ENCODE measurements at regions not wholly inside any gene's neighbourhood (a gene's known extent, or its start where the extent isn't known, plus 50 kb on each side); places are given as distances from the start of the nearest gene placed in this dataset.
"Not testable (repeated sequence)": the region's sequence is repeated elsewhere in the genome, so short reads cannot be mapped to it uniquely, and the experiment has no call there.

DNA sequence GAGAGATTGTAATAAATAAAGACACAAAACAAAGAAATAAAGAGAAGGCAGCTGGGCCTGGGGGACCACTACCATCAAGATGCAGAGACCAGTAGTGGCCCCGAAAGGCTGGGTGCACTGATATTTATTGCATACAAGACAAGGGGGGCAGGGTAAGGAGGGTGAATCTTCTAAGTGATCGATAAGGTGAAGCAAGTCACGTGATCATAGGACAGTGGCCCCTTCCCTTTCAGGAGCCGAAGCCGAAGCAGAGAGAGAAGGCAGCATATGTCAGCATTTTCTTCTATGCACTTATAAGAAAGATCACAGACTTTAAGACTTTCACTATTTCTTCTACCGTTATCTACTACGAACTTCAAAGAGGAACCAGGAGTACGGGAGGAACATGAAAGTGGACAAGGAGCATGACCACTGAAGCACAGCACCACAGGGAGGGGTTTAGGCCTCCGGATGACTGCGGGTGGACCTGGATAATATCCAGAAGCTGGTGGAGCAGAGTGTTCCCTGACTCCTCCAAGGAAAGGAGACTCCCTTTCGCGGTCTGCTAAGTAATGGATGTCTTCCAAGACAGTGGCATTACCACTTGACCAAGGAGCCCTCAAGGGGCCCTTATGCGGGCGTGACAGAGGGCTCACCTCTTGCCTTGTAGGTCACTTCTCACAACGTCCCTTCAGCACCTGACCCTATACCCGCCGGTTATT, 126.4 kb downstream of the RBM46 start:
- not testable (repeated sequence) for H3K4me1 Mint-ChIP-seq (ENCODE audit: low read depth in 2 of 2)

DNA sequence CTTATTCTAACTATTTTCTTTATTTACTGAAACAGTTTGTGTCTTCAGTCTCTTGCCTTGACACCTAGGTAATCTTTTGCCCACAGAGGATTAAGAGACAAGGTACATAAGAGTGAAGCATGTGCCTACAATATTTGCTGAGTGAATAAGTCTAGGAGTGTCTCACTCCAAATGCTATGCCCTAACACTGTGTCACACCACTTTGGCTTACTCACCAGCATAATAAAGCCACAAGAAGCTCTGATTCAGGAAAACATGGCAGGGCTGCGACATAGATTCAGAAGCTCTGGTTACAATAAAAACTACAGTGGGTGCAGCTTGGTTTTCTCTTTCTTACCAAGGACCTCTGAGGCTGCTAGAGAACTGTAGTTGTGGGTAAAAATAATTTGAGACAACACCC, 127.1 kb downstream of the RBM46 start:
- no peak overlapping the region for H3K4me3 Mint-ChIP-seq
- H3K27ac Mint-ChIP-seq, result no peak overlapping the region
- H3K4me1 Mint-ChIP-seq (ENCODE audit: low read depth in 2 of 2), result no peaks in the 10 kb centered on the region
- H3K27me3 Mint-ChIP-seq, result no peaks in the 10 kb centered on the region
- H3K36me3 Mint-ChIP-seq (ENCODE audit: insufficient read depth), result no peaks in the 10 kb centered on the region
- ATAC-seq (replicated peaks), result no peak
- peaks cover 2 to 4% of the 10 kb centered on the region in 2 donors for H3K9me3 Mint-ChIP-seq
- no peak for DNase-seq

More for the DNA sequence above, 126.4 kb downstream of the RBM46 start:
- H3K4me3 Mint-ChIP-seq; DNase-seq; H3K27me3 Mint-ChIP-seq; ATAC-seq (replicated peaks); H3K36me3 Mint-ChIP-seq (ENCODE audit: insufficient read depth); H3K9me3 Mint-ChIP-seq; H3K27ac Mint-ChIP-seq: not testable (repeated sequence)

DNA sequence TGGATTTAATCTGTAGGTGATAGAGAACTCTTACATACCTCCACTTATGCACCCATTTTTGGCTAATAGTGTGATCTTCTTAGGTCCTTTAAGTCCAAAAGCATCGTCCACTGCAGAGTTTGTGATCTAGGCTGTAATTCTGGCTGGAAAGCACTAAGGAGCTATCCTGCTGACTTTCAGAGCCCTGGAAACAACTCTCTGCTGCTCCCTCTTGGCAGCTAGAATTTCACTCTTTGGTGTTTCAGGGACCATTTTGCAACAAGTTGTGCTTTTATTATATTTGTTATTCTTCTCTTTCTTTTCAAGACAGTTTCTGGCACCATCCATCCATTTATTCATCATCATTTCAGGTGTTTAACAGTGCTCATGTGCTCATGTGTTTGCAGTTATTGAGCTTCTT, 130.0 kb downstream of the RBM46 start:
- Mint-ChIP-seq H3K4me3 (no peak overlapping the region), H3K4me1 (ENCODE audit: low read depth in 2 of 2) (no peaks in the 10 kb centered on the region), H3K27ac (no peak overlapping the region), H3K27me3 (no peaks in the 10 kb centered on the region), H3K9me3 (peaks cover 3 to 4% of the 10 kb centered on the region in 2 donors), H3K36me3 (ENCODE audit: insufficient read depth) (no peaks in the 10 kb centered on the region)
- DNase-seq (no peak), ATAC-seq (replicated peaks) (no peak)

DNA sequence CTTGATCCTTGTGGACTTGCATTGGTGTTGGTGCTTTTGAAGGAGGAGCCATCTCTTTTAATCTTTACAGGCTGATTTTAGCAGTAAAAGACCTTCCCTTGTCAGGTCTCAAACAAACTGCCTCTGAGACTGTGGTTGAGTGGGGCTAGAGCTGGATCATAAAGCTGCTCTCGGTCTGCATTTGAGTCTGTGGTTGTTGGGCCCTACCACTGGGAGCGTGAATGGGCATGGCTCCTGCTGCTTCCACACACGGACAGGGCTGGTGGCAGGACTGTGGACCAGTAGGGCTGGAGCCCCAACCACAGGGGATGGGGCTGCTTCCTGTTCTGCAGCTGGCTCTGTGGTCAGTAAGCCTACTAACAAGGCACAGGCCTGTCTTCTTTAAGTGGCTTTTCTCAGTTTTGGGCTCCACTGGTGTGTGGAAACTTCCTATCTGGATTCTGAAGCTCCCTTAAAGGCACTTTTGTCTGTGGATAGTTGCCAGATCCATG, 130.6 kb downstream of the RBM46 start:
- Mint-ChIP-seq H3K4me3 (no peak overlapping the region), H3K9me3 (peaks cover 0 to 3% of the 10 kb centered on the region in 2 donors), H3K36me3 (ENCODE audit: insufficient read depth) (no peaks in the 10 kb centered on the region), H3K27ac (no peak overlapping the region), H3K27me3 (no peaks in the 10 kb centered on the region), H3K4me1 (ENCODE audit: low read depth in 2 of 2) (no peaks in the 10 kb centered on the region)
- ATAC-seq (replicated peaks), result no peak
- no peak for DNase-seq

DNA sequence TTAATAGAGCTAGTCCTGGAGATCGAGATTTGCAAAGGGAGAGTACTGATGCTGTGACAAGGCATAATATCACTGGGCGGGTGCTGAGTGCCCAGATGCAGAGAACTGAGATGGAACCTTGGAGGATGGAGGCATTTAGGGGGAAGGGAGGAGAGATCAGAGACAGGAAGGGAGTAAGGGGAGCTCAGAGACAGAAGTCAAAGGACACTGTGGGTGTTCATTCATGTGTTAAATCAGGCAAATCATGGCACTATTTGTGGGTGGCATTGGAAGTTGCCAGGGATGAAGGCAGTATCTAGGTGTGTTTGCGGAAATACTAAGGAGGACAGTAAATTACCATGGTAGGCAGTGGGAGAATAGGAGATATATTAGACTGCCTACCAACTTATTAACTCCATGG, 135.0 kb downstream of the RBM46 start:
- peaks cover 0 to 3% of the 10 kb centered on the region in 2 donors for H3K9me3 Mint-ChIP-seq
- no peak overlapping the region for H3K27ac Mint-ChIP-seq
- ATAC-seq (replicated peaks) (no peak), DNase-seq (no peak)
- H3K4me3 Mint-ChIP-seq, result no peak overlapping the region
- no peaks in the 10 kb centered on the region for H3K4me1 Mint-ChIP-seq (ENCODE audit: low read depth in 2 of 2)
- no peaks in the 10 kb centered on the region for H3K27me3 Mint-ChIP-seq
- H3K36me3 Mint-ChIP-seq (ENCODE audit: insufficient read depth), result no peaks in the 10 kb centered on the region

DNA sequence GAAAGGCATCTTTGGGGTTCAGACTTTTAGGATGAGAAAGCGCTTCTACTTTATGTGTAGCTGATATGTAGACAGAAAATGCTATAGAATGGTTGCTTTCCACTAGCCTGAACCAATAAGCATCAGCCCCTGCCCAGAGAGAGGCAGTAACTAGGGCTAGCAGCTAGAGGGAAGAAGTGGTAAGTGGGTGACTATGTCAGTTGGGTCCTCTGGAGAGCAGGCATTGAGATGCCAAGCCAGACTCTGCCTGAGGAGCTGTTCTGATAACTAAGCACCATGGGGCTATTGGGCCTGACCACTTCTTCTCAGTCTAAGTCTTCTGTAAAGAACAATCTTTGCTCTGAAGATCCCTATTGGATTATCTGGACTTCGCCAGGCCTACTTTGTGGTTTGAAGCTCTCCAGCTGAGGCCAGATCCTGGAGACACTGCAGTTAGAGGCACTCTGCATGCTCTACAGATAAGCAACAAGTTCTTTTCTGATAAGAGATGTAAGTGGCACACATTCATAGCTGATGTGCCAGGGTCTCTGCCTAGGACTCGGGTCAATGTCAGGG, 146.1 kb downstream of the RBM46 start:
- Mint-ChIP-seq H3K27me3 (no peaks in the 10 kb centered on the region), H3K9me3 (peaks cover 0 to 8% of the 10 kb centered on the region in 2 donors), H3K4me3 (no peak overlapping the region), H3K27ac (no peak overlapping the region), H3K4me1 (ENCODE audit: low read depth in 2 of 2) (no peaks in the 10 kb centered on the region), H3K36me3 (ENCODE audit: insufficient read depth) (no peaks in the 10 kb centered on the region)
- DNase-seq (no peak), ATAC-seq (replicated peaks) (no peak)

DNA sequence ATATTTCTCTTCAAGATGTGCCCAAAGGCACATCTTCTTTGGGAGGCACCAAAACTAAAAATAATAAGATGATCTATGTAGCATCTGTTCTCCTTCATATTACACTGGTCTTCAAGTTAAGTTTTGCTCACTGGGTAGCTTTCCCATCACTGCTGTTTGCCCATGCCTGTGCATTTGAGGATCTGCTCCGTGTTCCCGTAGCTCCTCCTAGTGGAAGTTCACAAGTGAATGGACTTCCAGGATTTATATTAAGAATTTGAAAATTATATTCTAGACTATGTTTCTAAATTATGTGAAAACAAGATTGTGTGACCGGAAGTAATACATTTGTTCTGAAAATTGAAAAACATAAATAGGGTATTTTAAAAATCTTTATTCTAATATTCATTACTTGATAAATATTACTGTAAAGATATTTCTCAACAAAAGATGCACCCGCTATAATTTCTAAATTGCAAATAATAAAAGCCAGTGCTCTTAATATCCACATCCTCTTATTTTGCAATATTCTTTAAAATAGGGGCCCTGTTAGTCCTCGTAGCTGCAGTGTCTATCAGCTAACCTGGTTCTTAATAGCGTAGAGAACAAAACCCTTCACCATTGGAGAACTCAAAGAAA, 147.7 kb downstream of the RBM46 start:
- Mint-ChIP-seq H3K36me3 (ENCODE audit: insufficient read depth) (no peaks in the 10 kb centered on the region), H3K27me3 (no peaks in the 10 kb centered on the region), H3K4me3 (no peak overlapping the region), H3K27ac (no peak overlapping the region), H3K9me3 (peaks cover 0 to 7% of the 10 kb centered on the region in 2 donors), H3K4me1 (ENCODE audit: low read depth in 2 of 2) (no peaks in the 10 kb centered on the region)
- no peak for DNase-seq
- ATAC-seq (replicated peaks), result no peak

DNA sequence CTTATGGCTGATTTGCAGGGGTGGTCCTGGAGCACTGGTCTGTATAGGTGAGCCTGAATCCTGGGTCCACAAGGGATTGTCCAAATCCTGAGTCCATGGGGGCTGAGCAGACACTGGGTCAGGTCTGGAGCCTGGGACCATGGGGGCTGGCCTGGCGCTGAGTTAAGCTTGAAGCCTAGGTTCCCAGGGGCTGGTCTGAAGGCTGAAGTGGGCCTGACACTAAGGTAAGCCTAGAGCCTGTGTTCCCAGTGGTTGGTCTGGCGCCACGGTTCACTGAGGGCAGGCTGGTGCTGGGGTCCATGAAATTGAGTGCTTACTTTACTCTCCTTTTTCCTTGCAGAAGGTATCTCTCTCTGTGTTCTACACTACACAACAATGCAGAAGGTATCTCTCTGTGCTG, 155.8 kb downstream of the RBM46 start:
- H3K4me3 Mint-ChIP-seq, result no peak overlapping the region
- no peaks in the 10 kb centered on the region for H3K36me3 Mint-ChIP-seq (ENCODE audit: insufficient read depth)
- no peak overlapping the region for H3K27ac Mint-ChIP-seq
- DNase-seq, result no peak
- H3K4me1 Mint-ChIP-seq (ENCODE audit: low read depth in 2 of 2), result no peaks in the 10 kb centered on the region
- H3K9me3 Mint-ChIP-seq, result peaks cover 6 to 16% of the 10 kb centered on the region in 2 donors
- ATAC-seq (replicated peaks), result no peak
- no peaks in the 10 kb centered on the region for H3K27me3 Mint-ChIP-seq

DNA sequence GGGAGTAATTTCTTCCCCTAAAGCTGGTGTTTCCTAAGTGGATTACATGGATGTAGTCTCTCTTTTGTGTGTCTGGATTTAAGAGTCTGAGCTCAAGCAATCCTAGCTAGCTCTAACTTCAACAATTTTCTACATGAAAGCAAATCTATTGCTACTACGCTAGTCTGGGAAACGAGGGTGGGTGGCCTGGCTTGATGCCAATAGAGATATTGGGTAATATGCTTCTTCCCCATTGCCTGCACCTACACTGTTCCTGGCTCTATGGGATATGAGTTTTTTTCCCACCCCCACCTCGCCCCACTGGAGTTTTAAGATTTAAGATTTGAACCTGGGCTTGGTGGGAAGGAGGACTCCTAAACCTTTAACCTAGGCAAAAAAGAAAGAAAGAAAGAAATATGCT, 158.8 kb downstream of the RBM46 start:
- no peak for ATAC-seq (replicated peaks)

DNA sequence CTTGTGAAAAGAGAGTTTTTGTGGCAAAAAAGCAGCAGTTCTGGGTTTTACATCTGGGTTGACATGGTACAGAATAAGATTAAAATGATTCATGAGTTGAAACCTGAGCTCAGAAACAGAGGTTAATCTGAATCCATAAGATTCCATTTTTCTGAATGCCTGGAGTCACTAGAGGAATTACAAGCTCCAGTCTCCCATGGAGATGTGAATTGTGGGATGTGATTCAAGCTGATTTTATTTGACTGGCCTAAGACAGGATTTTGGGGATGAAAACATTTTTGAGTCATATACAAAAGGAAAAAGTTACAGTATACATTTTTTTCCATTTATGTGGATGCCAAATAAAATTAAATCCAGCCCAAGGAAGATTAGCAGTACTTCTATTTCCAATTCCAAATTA, 161.1 kb downstream of the RBM46 start:
- no peaks in the 10 kb centered on the region for H3K27me3 Mint-ChIP-seq
- H3K4me1 Mint-ChIP-seq (ENCODE audit: low read depth in 2 of 2), result no peaks in the 10 kb centered on the region
- no peak overlapping the region for H3K4me3 Mint-ChIP-seq
- DNase-seq (no peak), ATAC-seq (replicated peaks) (no peak)
- H3K36me3 Mint-ChIP-seq (ENCODE audit: insufficient read depth), result no peaks in the 10 kb centered on the region
- H3K27ac Mint-ChIP-seq, result no peak overlapping the region
- H3K9me3 Mint-ChIP-seq, result peaks cover 0 to 5% of the 10 kb centered on the region in 2 donors

More for the DNA sequence above, 158.8 kb downstream of the RBM46 start:
- DNase-seq, result no peak
- no peaks in the 10 kb centered on the region for H3K36me3 Mint-ChIP-seq (ENCODE audit: insufficient read depth)
- H3K4me3 Mint-ChIP-seq, result no peak overlapping the region
- peaks cover 6 to 8% of the 10 kb centered on the region in 2 donors for H3K9me3 Mint-ChIP-seq
- no peaks in the 10 kb centered on the region for H3K27me3 Mint-ChIP-seq
- H3K4me1 Mint-ChIP-seq (ENCODE audit: low read depth in 2 of 2), result no peaks in the 10 kb centered on the region
- H3K27ac Mint-ChIP-seq, result no peak overlapping the region

DNA sequence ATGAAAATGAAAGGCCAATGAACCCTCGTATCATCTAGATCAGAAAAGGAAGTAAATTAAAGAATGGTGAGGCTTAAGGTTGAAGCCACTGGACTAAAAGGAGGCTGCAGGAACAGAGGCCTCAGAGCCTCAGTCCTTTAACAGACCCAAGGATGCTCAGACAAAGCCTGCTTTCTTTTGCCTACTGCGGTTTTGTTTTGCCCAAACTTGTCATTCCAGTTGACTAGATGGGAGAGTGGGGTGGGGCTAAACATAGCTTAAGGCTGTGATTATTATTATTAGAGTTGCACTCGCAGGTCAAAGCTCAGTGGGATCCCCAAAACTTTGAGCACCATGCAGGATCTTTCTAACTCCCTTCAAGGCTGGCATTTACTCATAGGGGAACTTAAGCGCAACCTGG, 163.9 kb downstream of the RBM46 start:
- no peak overlapping the region for H3K4me3 Mint-ChIP-seq
- no peaks in the 10 kb centered on the region for H3K27me3 Mint-ChIP-seq
- peaks cover 0 to 4% of the 10 kb centered on the region in 2 donors for H3K9me3 Mint-ChIP-seq
- H3K27ac Mint-ChIP-seq, result no peak overlapping the region
- no peaks in the 10 kb centered on the region for H3K4me1 Mint-ChIP-seq (ENCODE audit: low read depth in 2 of 2)
- DNase-seq, result no peak
- no peaks in the 10 kb centered on the region for H3K36me3 Mint-ChIP-seq (ENCODE audit: insufficient read depth)
- ATAC-seq (replicated peaks), result no peak

DNA sequence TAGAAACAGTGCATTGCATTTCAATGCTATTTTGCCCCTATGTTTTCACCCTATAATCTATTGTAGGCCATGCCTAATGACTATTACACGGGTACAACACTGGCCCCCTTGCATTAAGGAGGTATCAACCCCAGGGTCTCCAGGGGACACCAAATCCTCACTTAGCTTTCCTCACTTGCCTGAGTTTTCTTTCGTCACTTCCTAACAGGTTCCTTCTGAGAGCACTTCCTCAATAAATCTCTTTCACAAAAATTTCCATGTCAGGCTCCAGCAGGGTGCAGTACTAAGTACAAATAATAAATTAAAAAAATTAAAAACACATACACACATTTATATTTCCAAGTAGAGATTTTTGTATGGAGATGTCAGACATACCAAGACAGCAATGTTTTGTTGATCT, 165.0 kb downstream of the RBM46 start:
- no peak overlapping the region for H3K4me3 Mint-ChIP-seq
- H3K27me3 Mint-ChIP-seq, result no peaks in the 10 kb centered on the region
- DNase-seq (no peak), ATAC-seq (replicated peaks) (no peak)
- H3K27ac Mint-ChIP-seq, result no peak overlapping the region
- H3K4me1 Mint-ChIP-seq (ENCODE audit: low read depth in 2 of 2), result no peaks in the 10 kb centered on the region
- H3K36me3 Mint-ChIP-seq (ENCODE audit: insufficient read depth), result no peaks in the 10 kb centered on the region
- H3K9me3 Mint-ChIP-seq, result no peaks in the 10 kb centered on the region

DNA sequence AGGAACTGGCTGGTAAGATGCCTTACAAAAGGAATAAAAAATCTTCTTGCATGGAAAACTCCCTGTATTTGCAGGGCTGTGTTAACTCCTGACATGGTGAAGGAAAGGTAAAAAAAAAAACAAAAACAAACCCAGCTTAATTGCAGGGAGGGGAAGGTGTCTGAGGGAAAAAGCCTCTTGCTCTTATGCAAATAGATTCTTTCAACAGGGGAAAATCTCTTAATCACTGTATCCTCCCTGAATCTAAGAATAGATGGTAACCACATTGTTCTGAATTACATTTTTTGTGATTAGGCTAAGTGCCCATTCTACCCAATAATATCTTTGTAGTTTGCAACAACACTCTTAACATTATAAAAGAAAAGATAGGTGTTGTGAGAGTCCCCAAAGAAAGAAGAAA, 172.6 kb downstream of the RBM46 start:
- ATAC-seq (replicated peaks) (no peak), DNase-seq (no peak)
- no peaks in the 10 kb centered on the region for H3K36me3 Mint-ChIP-seq (ENCODE audit: insufficient read depth)
- peaks cover 3 to 8% of the 10 kb centered on the region in 2 donors for H3K9me3 Mint-ChIP-seq
- no peak overlapping the region for H3K27ac Mint-ChIP-seq
- H3K27me3 Mint-ChIP-seq, result no peaks in the 10 kb centered on the region
- H3K4me3 Mint-ChIP-seq, result no peak overlapping the region
- no peaks in the 10 kb centered on the region for H3K4me1 Mint-ChIP-seq (ENCODE audit: low read depth in 2 of 2)

DNA sequence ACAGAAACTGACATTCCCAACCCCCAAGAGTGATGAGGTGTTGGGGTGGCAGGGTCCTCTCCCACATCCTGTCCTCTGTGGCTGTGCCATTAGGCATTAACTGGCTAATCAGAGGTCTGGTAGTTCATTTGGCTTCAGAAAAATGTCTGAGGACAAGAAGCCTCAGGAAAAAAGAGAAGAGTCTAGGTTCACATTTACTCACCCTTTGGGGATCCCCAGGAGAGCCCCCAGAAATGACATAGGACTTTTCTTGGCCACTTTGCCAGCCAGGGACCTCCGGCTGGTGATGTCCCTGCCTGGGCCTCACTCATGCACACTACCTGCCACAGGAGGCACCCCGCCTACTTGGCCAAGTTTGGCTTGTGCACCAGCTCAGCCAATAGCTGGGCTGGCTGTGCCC, 173.0 kb downstream of the RBM46 start:
- peaks cover 3 to 8% of the 10 kb centered on the region in 2 donors for H3K9me3 Mint-ChIP-seq
- H3K4me3 Mint-ChIP-seq, result no peak overlapping the region
- DNase-seq (no peak), ATAC-seq (replicated peaks) (no peak)
- no peaks in the 10 kb centered on the region for H3K27me3 Mint-ChIP-seq
- H3K36me3 Mint-ChIP-seq (ENCODE audit: insufficient read depth), result no peaks in the 10 kb centered on the region
- no peaks in the 10 kb centered on the region for H3K4me1 Mint-ChIP-seq (ENCODE audit: low read depth in 2 of 2)
- no peak overlapping the region for H3K27ac Mint-ChIP-seq
